Activated naive CD4-positive, alpha-beta T cell treated with anti-CD3 and anti-CD28 coated beads, Interleukin-2, amount 50 U/mL, for 24 hours (primary cell): ENCODE measurements at regions not wholly inside any gene's neighbourhood (a gene's known extent, or its start where the extent isn't known, plus 50 kb on each side); places are given as distances from the start of the nearest gene placed in this dataset.
"Not testable (repeated sequence)": the region's sequence is repeated elsewhere in the genome, so short reads cannot be mapped to it uniquely, and the experiment has no call there.

Experiments
- H3K27ac Mint-ChIP-seq: one replicate; pipeline ENCODE4 v1.8.0; 2021; ENCODE audit warnings: mild to moderate bottlenecking, mixed read lengths
- H3K27me3 Mint-ChIP-seq: one replicate; pipeline ENCODE4 v1.8.0; 2021; ENCODE audit warnings: mixed read lengths
- H3K36me3 Mint-ChIP-seq: one replicate; pipeline ENCODE4 v1.8.0; 2021; ENCODE audit warnings: mixed read lengths
- H3K4me1 Mint-ChIP-seq: one replicate; pipeline ENCODE4 v1.8.0; 2021; ENCODE audit warnings: mixed read lengths
- H3K4me3 Mint-ChIP-seq: one replicate; pipeline ENCODE4 v1.8.0; 2021; ENCODE audit warnings: mild to moderate bottlenecking, mixed read lengths
- H3K9me3 Mint-ChIP-seq: one replicate; pipeline ENCODE4 v1.8.0; 2021; ENCODE audit warnings: mixed read lengths

DNA sequence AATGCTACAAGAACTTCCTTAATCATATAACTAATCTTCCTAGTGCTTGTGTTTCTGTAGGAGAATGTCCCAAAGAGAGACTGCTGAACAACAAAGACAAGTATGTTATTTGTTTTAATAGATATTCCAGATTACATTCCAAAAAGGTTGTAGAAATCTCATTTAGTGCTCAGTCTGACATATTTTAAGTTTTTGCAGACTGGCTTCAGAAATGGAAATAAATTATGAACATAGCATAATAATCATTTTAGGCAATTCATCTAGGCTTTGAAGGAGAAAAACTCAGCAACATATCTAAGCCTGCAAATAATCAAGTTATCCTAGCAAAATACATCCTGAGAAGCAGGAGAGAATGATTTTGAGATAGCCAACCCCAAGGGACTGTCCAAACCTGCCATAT, 171.6 kb upstream of the CDH5 start:
- Mint-ChIP-seq H3K27ac (no peak overlapping the region), H3K36me3 (no peaks in the 10 kb centered on the region), H3K4me1 (no peaks in the 10 kb centered on the region), H3K4me3 (no peak overlapping the region), H3K27me3 (peaks cover 12% of the 10 kb centered on the region), H3K9me3 (peaks cover 4% of the 10 kb centered on the region)

DNA sequence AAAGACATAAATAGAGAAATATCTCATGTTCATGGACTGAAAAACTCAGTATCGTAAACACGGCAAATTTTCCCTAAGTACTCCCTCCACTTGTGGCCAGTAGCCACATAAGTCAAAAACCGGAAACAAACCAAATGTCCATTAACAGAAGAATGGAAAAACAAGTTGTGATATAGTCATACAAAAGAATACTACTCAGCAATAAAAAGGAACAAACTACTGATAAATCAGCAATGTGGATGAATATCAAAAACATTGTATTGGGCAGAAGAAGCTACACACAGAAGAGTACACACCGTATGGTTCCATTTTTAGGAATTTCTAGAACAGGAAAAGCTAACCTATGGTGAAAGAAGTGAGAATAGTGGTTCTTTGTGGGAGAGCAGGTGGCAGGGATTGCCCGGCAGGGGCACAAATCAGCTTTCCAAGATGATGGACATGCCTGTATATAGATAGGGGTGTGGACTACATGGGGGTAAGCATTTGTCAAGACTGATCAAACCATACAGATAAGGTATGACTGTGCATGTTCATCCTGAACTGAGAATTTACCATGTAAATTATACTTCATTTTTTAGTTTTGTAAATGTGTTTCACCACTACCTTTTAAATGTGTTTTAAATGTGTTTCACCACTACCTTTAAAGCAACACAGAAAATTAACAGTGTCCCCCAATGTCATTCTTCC, 172.8 kb upstream of the CDH5 start:
- Mint-ChIP-seq H3K27ac (no peak overlapping the region), H3K4me1 (no peaks in the 10 kb centered on the region), H3K4me3 (no peak overlapping the region), H3K9me3 (peaks cover 4% of the 10 kb centered on the region), H3K36me3 (no peaks in the 10 kb centered on the region), H3K27me3 (peaks cover 15% of the 10 kb centered on the region)

DNA sequence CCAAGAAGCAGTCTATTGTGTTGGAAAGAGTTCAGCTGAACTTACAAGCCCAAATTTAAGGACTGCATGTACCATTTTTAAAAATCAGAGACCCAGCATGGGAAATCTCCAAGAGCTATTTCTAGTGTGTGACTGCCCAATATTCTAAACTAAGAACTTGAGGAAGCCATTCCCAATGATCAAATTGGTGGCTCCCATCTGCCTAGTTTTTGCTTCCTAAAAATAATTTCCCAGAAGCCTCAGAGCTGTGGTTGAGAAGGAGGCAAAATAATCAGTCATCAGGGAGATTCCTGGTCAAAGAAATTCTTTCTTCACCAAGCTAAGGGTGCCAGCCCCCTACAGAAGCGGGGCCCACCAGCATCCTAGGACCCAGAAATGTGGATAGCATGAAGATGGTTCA, 176.1 kb upstream of the CDH5 start:
- Mint-ChIP-seq H3K36me3 (no peaks in the 10 kb centered on the region), H3K4me3 (no peak overlapping the region)

DNA sequence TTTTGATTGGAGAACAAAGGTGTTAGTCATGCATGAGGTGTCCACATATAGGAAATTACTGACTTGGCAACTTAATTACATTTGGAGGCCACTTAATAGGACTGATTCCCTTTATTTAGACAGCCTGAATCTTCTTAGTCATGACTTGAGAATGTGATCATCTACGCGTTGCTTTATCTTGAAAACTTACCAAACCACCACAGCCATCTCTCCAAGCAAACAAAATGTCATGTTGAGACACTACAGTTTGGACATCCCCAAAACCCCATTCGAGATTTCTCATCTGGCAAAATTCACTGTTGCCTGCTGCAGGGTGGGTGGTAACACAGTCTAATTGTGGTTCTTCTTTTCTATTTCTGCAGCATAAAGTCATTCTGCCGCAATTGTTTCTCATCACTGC, 176.5 kb upstream of the CDH5 start:
- H3K9me3 Mint-ChIP-seq: peaks cover 4% of the 10 kb centered on the region
- H3K4me1 Mint-ChIP-seq: no peaks in the 10 kb centered on the region
- no peak overlapping the region for H3K4me3 Mint-ChIP-seq
- no peak overlapping the region for H3K27ac Mint-ChIP-seq
- peaks cover 22% of the 10 kb centered on the region for H3K27me3 Mint-ChIP-seq
- H3K36me3 Mint-ChIP-seq: no peaks in the 10 kb centered on the region

More for the DNA sequence above, 176.1 kb upstream of the CDH5 start:
- H3K9me3 Mint-ChIP-seq: peaks cover 4% of the 10 kb centered on the region
- H3K4me1 Mint-ChIP-seq: no peaks in the 10 kb centered on the region
- peaks cover 22% of the 10 kb centered on the region for H3K27me3 Mint-ChIP-seq
- H3K27ac Mint-ChIP-seq: no peak overlapping the region

DNA sequence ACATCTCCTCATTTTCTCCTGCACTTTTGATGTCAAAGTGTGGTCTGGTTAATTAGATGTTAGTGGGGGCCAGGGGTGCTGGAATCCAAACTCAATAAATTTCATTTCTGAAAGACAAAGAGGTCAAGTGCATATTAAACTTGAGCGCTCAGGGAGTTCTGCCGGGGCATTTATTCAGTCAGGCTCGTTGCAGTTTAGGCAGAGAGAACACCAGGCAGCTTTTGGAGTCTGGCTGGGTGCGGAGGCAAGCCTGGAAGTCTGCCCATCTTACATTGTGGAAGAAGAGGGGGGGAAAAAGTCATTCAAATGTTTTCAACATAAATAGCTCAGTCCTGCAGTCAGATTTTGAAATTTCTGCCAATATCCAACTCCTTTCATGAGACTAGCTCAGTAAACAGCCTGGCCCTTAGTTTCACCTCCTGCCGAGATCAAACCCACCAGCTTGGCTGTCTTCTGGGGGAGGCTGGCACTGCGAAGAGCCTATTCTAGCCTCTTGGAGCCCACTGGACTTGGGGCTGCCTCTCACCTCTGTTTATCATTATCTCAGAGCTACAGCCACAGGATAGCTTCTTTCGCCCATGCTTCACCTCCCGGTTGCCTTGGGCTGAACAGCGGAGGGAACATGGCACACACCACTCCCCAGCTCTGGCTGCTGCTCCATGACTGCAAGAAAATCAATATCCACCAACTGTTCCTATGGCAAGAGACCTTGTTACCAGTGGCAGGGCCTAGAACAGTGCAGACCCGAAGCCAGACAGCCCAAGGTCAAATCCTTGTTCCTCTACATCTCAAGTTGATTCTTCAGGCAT, 177.4 kb upstream of the CDH5 start:
- no peaks in the 10 kb centered on the region for H3K36me3 Mint-ChIP-seq
- no peak overlapping the region for H3K4me3 Mint-ChIP-seq

DNA sequence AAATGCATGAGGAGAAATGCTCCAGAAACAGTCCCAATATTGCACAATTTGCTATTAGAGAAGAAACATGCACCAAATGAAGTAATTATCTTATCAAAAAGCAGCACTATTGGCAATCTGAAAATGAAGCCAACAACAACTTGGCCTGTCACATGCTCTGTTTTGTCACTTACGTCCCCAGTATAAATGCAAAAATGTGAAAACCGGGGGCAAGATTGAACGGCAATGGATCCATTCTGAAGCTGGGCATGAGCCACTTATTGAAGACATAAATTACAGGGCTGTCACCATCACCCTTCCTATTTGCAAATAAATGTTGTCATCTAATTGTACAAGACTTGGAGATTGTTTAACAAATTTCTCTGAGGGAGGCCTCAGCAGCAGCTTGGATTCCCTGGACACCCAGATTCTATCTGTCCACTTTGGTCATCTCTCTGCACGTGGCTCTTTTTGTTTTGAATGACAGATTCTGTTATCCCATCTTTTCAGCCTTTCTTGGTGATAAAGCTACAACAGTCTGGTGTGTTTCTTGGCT, 180.2 kb upstream of the CDH5 start:
- Mint-ChIP-seq H3K4me1 (no peaks in the 10 kb centered on the region), H3K27ac (no peak overlapping the region), H3K27me3 (peaks cover 16% of the 10 kb centered on the region), H3K36me3 (no peaks in the 10 kb centered on the region), H3K9me3 (peaks cover 4% of the 10 kb centered on the region), H3K4me3 (no peak overlapping the region)

More for the DNA sequence above, 177.4 kb upstream of the CDH5 start:
- Mint-ChIP-seq H3K27ac (no peak overlapping the region), H3K27me3 (peaks cover 21% of the 10 kb centered on the region), H3K4me1 (no peaks in the 10 kb centered on the region), H3K9me3 (peaks cover 4% of the 10 kb centered on the region)

DNA sequence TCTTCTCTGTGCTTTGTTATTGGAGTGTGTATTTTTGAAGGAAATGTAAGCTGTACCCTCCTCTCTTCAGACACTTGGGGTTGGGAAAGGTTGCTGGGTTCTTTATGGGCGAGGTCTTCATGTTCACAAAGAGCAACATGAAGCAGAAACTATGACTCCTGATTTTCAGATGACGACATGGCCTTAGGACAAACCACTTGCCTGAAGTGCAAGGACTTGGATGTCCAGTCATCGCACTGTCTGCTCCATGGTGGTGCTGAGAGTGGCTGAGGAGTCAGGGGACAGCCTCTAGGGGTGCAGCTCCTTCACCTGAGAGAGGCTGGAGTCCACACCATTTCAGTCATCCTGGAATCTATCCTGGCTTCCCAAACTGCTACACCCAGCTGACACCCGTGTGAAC, 183.9 kb upstream of the CDH5 start:
- H3K27ac Mint-ChIP-seq: no peak overlapping the region
- peaks cover 9% of the 10 kb centered on the region for H3K9me3 Mint-ChIP-seq
- H3K4me1 Mint-ChIP-seq: no peaks in the 10 kb centered on the region
- no peaks in the 10 kb centered on the region for H3K36me3 Mint-ChIP-seq
- no peak overlapping the region for H3K4me3 Mint-ChIP-seq
- H3K27me3 Mint-ChIP-seq: peaks cover 6% of the 10 kb centered on the region

DNA sequence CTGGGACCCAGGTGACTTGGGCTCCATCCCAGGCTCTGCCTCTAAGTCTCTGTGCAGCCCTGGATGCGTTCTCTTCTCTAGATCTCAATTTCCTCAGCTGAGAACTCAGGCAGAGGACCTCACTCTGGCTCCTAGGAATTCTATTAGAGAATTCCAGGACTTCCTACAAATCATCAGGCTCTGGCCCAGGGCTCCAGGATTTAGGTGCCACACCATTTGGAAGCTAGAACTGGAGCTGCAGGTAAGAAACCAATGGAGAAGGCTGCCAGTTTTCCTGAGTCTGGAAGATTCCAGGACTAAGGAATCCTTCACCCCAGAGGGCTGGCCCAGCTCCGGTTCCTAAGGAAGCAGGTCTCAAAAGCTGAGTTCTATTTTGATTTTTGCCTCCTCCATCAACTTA, 189.8 kb upstream of the CDH5 start:
- H3K27me3 Mint-ChIP-seq: peaks cover 8% of the 10 kb centered on the region
- no peak overlapping the region for H3K4me3 Mint-ChIP-seq
- no peaks in the 10 kb centered on the region for H3K36me3 Mint-ChIP-seq
- H3K9me3 Mint-ChIP-seq: peaks cover 9% of the 10 kb centered on the region
- no peak overlapping the region for H3K27ac Mint-ChIP-seq
- H3K4me1 Mint-ChIP-seq: no peaks in the 10 kb centered on the region

DNA sequence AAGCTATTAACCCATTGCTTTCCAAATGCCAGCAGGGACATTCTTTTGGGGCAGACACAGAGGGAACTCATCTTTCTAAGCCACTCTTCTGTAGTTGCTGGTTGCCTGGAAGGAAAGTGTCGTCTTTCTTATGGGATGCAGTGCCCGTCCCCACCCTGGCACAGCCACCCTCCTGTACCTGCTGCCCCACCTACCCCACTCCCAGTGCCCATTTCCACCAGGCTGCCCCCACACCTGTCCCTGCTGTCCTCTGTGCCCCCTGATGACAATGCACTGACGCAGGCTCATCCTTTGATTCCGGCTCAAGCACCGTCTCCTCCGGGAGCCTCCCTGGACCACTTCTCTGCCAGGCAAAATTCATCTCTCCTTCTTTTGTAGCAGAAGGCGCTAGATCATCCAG, 190.4 kb upstream of the CDH5 start:
- Mint-ChIP-seq H3K9me3 (peaks cover 9% of the 10 kb centered on the region), H3K36me3 (no peaks in the 10 kb centered on the region), H3K27me3 (peaks cover 7% of the 10 kb centered on the region), H3K4me1 (no peaks in the 10 kb centered on the region), H3K4me3 (no peak overlapping the region), H3K27ac (no peak overlapping the region)

DNA sequence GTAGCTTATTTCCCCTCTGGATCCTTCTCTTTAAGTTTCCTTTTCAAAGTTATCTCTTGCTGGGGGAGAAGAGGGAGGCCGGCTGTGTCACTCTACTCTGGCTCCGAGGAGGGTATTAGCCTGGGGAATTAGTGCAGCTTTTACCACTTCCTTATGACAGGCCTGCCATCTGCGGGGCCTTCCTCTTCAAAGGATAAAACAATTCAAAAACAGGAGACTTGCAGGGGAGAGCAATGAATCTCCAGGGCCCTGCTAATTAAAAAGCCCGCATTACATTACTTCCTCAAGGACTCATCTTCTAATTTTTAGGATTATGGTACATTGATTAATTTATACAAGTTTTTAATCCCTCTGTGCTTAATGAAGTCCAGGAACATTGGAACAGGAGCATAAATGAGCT, 190.9 kb upstream of the CDH5 start:
- Mint-ChIP-seq H3K4me1 (no peaks in the 10 kb centered on the region), H3K9me3 (peaks cover 9% of the 10 kb centered on the region), H3K27ac (no peak overlapping the region), H3K4me3 (no peak overlapping the region), H3K27me3 (peaks cover 7% of the 10 kb centered on the region), H3K36me3 (no peaks in the 10 kb centered on the region)

DNA sequence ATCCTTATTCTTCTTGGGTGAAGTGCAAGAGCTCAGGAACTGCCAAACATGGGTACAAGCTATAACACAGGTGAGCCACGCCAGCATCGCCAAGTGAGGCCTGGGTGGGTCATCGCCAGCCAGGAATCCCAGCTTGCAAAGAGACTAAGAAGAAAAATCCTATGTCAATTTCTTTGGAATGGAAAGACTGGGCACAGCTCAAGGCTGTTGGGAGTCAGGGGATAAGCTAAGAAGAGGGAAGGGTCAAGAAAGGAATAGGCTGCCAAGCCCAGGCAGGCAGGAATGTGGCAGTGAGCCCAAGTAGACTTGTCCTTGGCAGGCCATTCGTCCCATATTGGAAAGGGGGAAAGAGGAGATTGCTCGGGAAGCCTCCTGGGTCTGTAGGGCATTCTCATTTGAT, 191.4 kb upstream of the CDH5 start:
- H3K27me3 Mint-ChIP-seq: peaks cover 5% of the 10 kb centered on the region
- H3K27ac Mint-ChIP-seq: no peak overlapping the region
- no peak overlapping the region for H3K4me3 Mint-ChIP-seq

DNA sequence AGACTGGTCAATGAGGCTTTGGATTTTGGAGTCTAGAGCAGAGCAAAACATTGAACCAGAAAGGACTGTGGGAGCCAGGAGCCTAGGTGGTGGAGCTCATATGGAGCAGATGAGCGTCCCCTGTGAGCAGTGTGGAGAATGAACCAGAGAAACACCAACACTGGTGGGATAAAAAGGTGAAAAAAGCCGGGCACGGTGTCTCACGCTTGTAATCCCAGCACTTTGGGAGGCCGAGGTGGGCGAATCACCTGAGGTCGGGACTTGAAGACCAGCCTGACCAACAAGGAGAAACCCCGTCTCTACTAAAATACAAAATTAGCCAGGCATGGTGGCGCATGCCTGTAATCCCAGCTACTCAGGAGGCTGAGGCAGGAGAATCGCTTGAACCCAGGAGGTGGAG, 192.7 kb upstream of the CDH5 start:
- H3K4me1 Mint-ChIP-seq, H3K4me3 Mint-ChIP-seq, H3K27me3 Mint-ChIP-seq, H3K27ac Mint-ChIP-seq, H3K9me3 Mint-ChIP-seq, H3K36me3 Mint-ChIP-seq: not testable (repeated sequence)

More for the DNA sequence above, 191.4 kb upstream of the CDH5 start:
- Mint-ChIP-seq H3K4me1 (no peaks in the 10 kb centered on the region), H3K36me3 (no peaks in the 10 kb centered on the region), H3K9me3 (peaks cover 5% of the 10 kb centered on the region)

DNA sequence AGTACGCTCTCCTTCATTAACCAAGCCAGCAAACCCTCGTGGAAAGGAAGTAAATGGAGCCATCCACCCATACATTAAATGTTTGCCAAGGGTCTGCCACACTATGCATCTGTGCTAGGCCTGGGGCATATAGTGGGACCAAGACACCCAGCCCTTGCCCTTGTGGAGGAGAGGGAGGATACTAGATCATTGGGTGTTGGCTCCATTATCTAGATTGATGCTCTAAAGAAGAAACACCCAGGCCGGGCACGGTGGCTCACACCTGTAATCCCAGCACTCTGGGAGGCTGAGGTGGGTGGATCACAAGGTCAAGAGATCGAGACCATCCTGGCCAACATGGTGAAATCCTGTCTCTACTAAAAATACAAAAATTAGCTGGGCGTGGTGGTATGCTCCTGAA, 193.3 kb upstream of the CDH5 start:
- H3K9me3 Mint-ChIP-seq, H3K36me3 Mint-ChIP-seq, H3K27ac Mint-ChIP-seq, H3K4me3 Mint-ChIP-seq, H3K27me3 Mint-ChIP-seq, H3K4me1 Mint-ChIP-seq: not testable (repeated sequence)

DNA sequence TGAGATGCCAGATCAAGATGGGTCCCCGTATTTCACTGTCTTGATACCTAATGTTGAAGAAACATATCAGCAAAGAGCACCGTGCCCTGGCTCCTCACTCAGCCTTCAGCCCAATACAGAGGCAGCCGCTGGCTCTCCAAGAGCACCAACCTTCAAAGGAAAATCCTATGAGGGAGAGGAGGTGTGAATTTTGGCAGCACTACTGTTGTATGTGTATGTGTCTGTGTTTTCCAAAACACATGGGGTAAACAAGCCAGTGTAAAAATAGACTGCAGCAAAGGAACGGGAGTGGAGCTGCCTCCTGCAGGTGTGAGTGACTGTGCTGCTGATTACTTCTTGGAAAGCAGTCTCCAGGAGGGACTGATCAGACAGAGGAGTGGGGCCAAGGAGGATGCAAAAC, 194.0 kb upstream of the CDH5 start:
- Mint-ChIP-seq H3K4me1 (no peaks in the 10 kb centered on the region), H3K27me3 (peaks cover 4% of the 10 kb centered on the region), H3K4me3 (no peak overlapping the region), H3K27ac (no peak overlapping the region), H3K36me3 (no peaks in the 10 kb centered on the region), H3K9me3 (no peaks in the 10 kb centered on the region)

DNA sequence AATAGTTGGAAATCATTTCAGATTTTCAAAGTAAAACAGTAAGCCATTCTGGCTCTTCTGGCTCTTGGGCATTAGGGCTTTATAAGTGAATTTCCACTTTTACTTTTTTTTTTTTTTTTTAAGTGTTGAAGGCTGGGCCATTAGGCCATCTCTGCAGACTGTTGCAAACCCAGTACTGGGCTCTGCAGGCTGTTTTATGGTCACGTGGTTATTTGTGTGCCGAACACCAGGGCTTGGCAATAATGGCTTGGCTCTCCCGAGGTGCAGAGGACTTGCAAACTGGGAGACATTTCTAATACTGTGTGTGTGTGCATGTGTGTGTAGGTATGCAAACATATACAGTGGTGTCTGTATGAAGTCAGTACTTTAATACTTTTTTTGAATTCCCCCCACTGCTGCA, 194.9 kb upstream of the CDH5 start:
- H3K36me3 Mint-ChIP-seq: no peaks in the 10 kb centered on the region
- no peaks in the 10 kb centered on the region for H3K4me1 Mint-ChIP-seq
- peaks cover 4% of the 10 kb centered on the region for H3K27me3 Mint-ChIP-seq
- H3K9me3 Mint-ChIP-seq: no peaks in the 10 kb centered on the region
- H3K4me3 Mint-ChIP-seq: no peak overlapping the region
- H3K27ac Mint-ChIP-seq: no peak overlapping the region

DNA sequence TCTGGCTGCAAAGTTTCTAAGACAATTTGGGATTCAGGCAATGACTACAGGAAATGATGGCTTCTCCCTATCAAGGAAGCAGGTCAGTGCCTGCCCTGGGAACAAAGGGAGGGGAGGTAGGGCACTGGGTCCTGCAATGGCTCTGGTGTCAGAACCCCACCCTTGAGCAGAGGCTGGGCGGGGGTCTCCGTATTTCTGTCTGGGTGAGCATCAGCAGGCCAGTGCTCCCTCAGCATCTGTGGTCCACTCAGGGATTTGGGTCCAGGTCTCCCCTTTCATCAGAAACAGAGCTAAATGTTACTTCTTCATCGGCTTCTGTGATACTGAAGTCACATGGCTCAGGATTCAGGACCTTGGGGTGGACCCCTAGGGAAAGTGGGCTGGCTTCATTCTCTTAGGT, 195.5 kb upstream of the CDH5 start:
- no peaks in the 10 kb centered on the region for H3K4me1 Mint-ChIP-seq
- no peaks in the 10 kb centered on the region for H3K9me3 Mint-ChIP-seq
- H3K27ac Mint-ChIP-seq: no peak overlapping the region
- H3K27me3 Mint-ChIP-seq: peaks cover 4% of the 10 kb centered on the region
- H3K36me3 Mint-ChIP-seq: no peaks in the 10 kb centered on the region
- H3K4me3 Mint-ChIP-seq: no peak overlapping the region
